ENCODE measurements at regions not wholly inside any gene's neighbourhood (a gene's known extent, or its start where the extent isn't known, plus 50 kb on each side); places are given as distances from the start of the nearest gene placed in this dataset.
A peak's percentile ranks its signal among the peaks of the same experiment; 100 is the strongest.
"Not testable (repeated sequence)": the region's sequence is repeated elsewhere in the genome, so short reads cannot be mapped to it uniquely, and the experiment has no call there.

DNA sequence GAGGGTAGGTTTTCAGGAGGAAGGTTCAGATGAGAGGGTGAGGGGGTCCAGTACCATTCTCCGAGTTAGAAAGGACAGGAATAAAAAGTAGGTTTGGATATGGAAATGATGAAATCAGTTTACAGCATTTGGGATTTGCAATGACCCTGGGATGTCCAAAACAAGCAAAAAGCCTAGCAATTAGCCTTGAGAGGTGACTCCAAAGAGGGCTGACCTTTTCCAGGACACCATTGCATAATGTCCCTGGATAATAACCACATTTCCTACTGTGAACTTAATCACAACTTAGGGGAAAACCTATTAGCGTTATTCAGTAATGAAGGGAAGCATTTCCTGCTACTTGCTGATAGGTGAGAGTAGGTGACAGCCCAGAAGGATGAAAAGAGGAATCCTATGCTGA is 101.4 kb upstream of the ARHGAP42 start:
- Histone ChIP-seq H3K9me3 (replicated peaks; ENCODE audit: low read length) (no peaks in the 10 kb centered on the region), H3K27me3 (ENCODE audit: control insufficient read depth, insufficient read depth, low read length) (peaks cover 9% of the 10 kb centered on the region), H3K4me1 (ENCODE audit: control insufficient read depth, insufficient read depth, low read length) (no peaks in the 10 kb centered on the region), H3K4me2 (ENCODE audit: low read length) (no peak overlapping the region), H3K4me3 (ENCODE audit: low read length) (no peak overlapping the region), H3K36me3 (ENCODE audit: insufficient read depth, low read length) (no peaks in the 10 kb centered on the region), H3K9ac (ENCODE audit: low read depth, low read length) (no peak overlapping the region)

DNA sequence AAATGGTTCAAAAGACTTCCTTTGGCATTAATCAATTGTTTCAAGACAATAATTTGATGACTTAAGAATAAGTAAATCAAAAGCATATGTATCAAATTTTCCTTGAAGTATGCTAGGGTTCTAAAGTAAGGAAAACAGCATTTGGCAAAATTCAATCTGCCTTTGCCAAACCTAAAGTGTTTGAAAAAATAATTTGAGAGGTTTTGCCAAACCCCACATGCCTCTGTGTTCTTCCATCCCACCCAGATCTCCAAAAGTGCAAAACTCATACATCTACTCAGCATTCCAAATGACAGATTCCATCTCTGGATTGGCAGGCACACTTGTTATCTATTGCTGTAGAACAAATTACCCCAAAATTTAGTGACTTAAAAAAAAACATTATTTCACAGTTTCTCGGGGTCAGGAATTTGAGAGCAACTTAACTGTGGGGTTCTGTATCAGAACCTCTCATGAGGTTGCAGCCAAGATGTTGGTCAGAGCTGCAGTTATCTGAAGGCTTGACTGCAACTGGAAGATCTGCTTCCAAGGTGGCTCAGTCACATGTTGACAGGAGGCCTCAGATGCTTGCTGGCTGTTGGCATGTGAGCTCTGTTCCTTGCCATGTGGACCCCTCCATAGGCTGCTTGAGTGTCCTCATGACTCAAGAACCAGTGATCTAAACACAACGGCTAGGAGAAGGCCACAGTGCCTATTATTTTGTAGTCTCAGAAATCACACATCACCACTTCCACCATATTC is 100.6 kb upstream of the ARHGAP42 start:
- no peak overlapping the region for H3K9ac ChIP-seq (ENCODE audit: low read depth, low read length)
- H3K4me2 ChIP-seq (ENCODE audit: low read length), result no peak overlapping the region
- H3K9me3 ChIP-seq (replicated peaks; ENCODE audit: low read length), result no peaks in the 10 kb centered on the region
- H3K36me3 ChIP-seq (ENCODE audit: insufficient read depth, low read length), result no peaks in the 10 kb centered on the region
- peaks cover 9% of the 10 kb centered on the region for H3K27me3 ChIP-seq (ENCODE audit: control insufficient read depth, insufficient read depth, low read length)
- H3K4me1 ChIP-seq (ENCODE audit: control insufficient read depth, insufficient read depth, low read length), result no peaks in the 10 kb centered on the region
- no peak overlapping the region for H3K4me3 ChIP-seq (ENCODE audit: low read length)

GRCh38 chr11:100592619-100593260 is 94.3 kb upstream of the ARHGAP42 start:
- Histone ChIP-seq H3K4me3 (ENCODE audit: low read length) (no peak overlapping the region), H3K4me2 (ENCODE audit: low read length) (no peak overlapping the region), H3K36me3 (ENCODE audit: insufficient read depth, low read length) (no peaks in the 10 kb centered on the region), H3K27me3 (ENCODE audit: control insufficient read depth, insufficient read depth, low read length) (peaks cover 9% of the 10 kb centered on the region), H3K9ac (ENCODE audit: low read depth, low read length) (no peak overlapping the region), H3K4me1 (ENCODE audit: control insufficient read depth, insufficient read depth, low read length) (no peaks in the 10 kb centered on the region), H3K9me3 (replicated peaks; ENCODE audit: low read length) (no peaks in the 10 kb centered on the region)

DNA sequence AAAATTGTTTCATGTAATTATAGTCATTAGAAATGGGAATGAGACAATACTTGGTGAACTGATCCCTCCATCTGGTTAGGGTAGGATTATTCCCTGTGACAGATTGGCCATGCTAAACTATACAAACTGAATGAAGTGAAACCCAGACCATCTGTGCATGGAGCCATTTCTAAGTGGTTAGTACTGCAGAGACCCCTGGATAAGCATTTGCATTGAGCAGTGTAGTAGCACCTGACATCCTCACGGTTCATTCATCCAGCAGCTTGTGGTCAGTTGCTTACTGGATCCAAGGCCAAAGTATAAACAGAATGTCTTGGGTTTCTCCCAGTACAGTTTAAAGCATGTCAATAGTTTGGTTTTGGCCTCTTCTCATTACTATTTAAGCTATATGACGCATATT is 93.8 kb upstream of the ARHGAP42 start:
- Histone ChIP-seq H3K4me2 (ENCODE audit: low read length) (no peak overlapping the region), H3K36me3 (ENCODE audit: insufficient read depth, low read length) (no peaks in the 10 kb centered on the region), H3K9me3 (replicated peaks; ENCODE audit: low read length) (no peaks in the 10 kb centered on the region), H3K27me3 (ENCODE audit: control insufficient read depth, insufficient read depth, low read length) (peaks cover 9% of the 10 kb centered on the region), H3K9ac (ENCODE audit: low read depth, low read length) (no peak overlapping the region), H3K4me1 (ENCODE audit: control insufficient read depth, insufficient read depth, low read length) (no peaks in the 10 kb centered on the region), H3K4me3 (ENCODE audit: low read length) (no peak overlapping the region)

GRCh38 chr11:100594320-100594719 is 92.8 kb upstream of the ARHGAP42 start:
- H3K4me3 ChIP-seq (ENCODE audit: low read length), result no peak overlapping the region
- H3K4me1 ChIP-seq (ENCODE audit: control insufficient read depth, insufficient read depth, low read length), result no peaks in the 10 kb centered on the region
- H3K4me2 ChIP-seq (ENCODE audit: low read length), result no peak overlapping the region
- no peak overlapping the region for H3K9ac ChIP-seq (ENCODE audit: low read depth, low read length)
- H3K9me3 ChIP-seq (replicated peaks; ENCODE audit: low read length), result no peaks in the 10 kb centered on the region
- peaks cover 9% of the 10 kb centered on the region for H3K27me3 ChIP-seq (ENCODE audit: control insufficient read depth, insufficient read depth, low read length)
- H3K36me3 ChIP-seq (ENCODE audit: insufficient read depth, low read length), result no peaks in the 10 kb centered on the region

DNA sequence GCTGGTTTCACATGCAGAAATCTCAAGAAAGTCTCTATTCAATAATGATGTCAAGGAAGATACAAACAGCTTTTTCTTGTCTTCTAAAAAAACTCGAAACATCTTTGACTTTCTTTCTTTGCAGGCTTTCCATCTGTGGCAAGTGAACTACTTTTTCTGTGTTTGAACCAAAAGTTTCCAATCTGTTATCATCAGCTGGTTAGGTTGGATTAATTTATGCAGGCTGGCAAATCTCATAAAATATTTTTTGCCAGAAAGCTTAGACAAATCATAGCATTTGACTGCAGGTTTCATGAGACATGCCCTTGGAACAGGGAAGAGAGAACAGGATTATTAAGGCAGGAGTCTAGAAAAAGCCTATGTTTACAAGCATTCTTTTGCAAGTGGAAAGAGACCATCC is 86.1 kb upstream of the ARHGAP42 start:
- no peaks in the 10 kb centered on the region for H3K4me1 ChIP-seq (ENCODE audit: control insufficient read depth, insufficient read depth, low read length)
- H3K27me3 ChIP-seq (ENCODE audit: control insufficient read depth, insufficient read depth, low read length), result no peaks in the 10 kb centered on the region
- no peaks in the 10 kb centered on the region for H3K9me3 ChIP-seq (replicated peaks; ENCODE audit: low read length)
- H3K36me3 ChIP-seq (ENCODE audit: insufficient read depth, low read length), result no peaks in the 10 kb centered on the region
- H3K4me3 ChIP-seq (ENCODE audit: low read length), result no peak overlapping the region
- no peak overlapping the region for H3K9ac ChIP-seq (ENCODE audit: low read depth, low read length)
- H3K4me2 ChIP-seq (ENCODE audit: low read length), result no peak overlapping the region

- H3K9ac ChIP-seq (ENCODE audit: low read depth, low read length), result no peak overlapping the region
- no peaks in the 10 kb centered on the region for H3K36me3 ChIP-seq (ENCODE audit: insufficient read depth, low read length)
- H3K27me3 ChIP-seq (ENCODE audit: control insufficient read depth, insufficient read depth, low read length), result no peaks in the 10 kb centered on the region
- no peak overlapping the region for H3K4me2 ChIP-seq (ENCODE audit: low read length)
- no peaks in the 10 kb centered on the region for H3K4me1 ChIP-seq (ENCODE audit: control insufficient read depth, insufficient read depth, low read length)
- no peaks in the 10 kb centered on the region for H3K9me3 ChIP-seq (replicated peaks; ENCODE audit: low read length)
- H3K4me3 ChIP-seq (ENCODE audit: low read length), result no peak overlapping the region
Measured at GRCh38 chr11:100602716-100603115, 84.4 kb upstream of the ARHGAP42 start.

GRCh38 chr11:100607761-100608160 is 79.3 kb upstream of the ARHGAP42 start:
- not testable (repeated sequence) for H3K36me3 ChIP-seq (ENCODE audit: insufficient read depth, low read length); H3K9me3 ChIP-seq (replicated peaks; ENCODE audit: low read length); H3K4me2 ChIP-seq (ENCODE audit: low read length); H3K27me3 ChIP-seq (ENCODE audit: control insufficient read depth, insufficient read depth, low read length); H3K4me1 ChIP-seq (ENCODE audit: control insufficient read depth, insufficient read depth, low read length); H3K9ac ChIP-seq (ENCODE audit: low read depth, low read length); H3K4me3 ChIP-seq (ENCODE audit: low read length)

GRCh38 chr11:100612766-100613165 is 74.3 kb upstream of the ARHGAP42 start:
- Histone ChIP-seq H3K4me1 (ENCODE audit: control insufficient read depth, insufficient read depth, low read length) (no peaks in the 10 kb centered on the region), H3K36me3 (ENCODE audit: insufficient read depth, low read length) (no peaks in the 10 kb centered on the region), H3K4me2 (ENCODE audit: low read length) (no peak overlapping the region), H3K4me3 (ENCODE audit: low read length) (no peak overlapping the region), H3K9me3 (replicated peaks; ENCODE audit: low read length) (no peaks in the 10 kb centered on the region), H3K9ac (ENCODE audit: low read depth, low read length) (no peak overlapping the region), H3K27me3 (ENCODE audit: control insufficient read depth, insufficient read depth, low read length) (no peaks in the 10 kb centered on the region)

GRCh38 chr11:100618914-100619313 is 68.2 kb upstream of the ARHGAP42 start:
- peaks cover 4% of the 10 kb centered on the region for H3K9me3 ChIP-seq (replicated peaks; ENCODE audit: low read length)
- H3K4me2 ChIP-seq (ENCODE audit: low read length), result no peak overlapping the region
- H3K27me3 ChIP-seq (ENCODE audit: control insufficient read depth, insufficient read depth, low read length), result no peaks in the 10 kb centered on the region
- H3K36me3 ChIP-seq (ENCODE audit: insufficient read depth, low read length), result no peaks in the 10 kb centered on the region
- no peak overlapping the region for H3K9ac ChIP-seq (ENCODE audit: low read depth, low read length)
- H3K4me3 ChIP-seq (ENCODE audit: low read length), result no peak overlapping the region
- peaks cover 10% of the 10 kb centered on the region for H3K4me1 ChIP-seq (ENCODE audit: control insufficient read depth, insufficient read depth, low read length)

DNA sequence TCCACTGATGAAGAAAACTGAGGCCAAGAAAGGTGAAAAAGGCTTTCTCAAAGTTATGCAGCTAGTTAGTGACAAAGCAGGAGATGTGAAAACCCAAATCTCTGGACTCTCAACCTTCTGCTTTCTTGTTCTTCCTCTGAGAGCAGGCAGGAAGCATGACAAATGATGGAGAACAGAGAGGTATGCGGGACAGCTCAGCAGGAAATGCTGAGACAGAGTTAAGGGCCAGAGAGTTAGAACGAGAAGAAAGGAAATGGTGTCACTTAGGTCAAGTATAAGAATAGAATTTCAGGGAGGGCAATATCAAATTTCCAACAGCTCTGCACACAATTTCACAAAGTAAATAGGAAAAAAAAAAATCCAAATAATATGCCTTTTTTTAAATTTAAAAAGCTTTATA is 67.6 kb upstream of the ARHGAP42 start:
- Histone ChIP-seq H3K9ac (ENCODE audit: low read depth, low read length) (no peak overlapping the region), H3K27me3 (ENCODE audit: control insufficient read depth, insufficient read depth, low read length) (no peaks in the 10 kb centered on the region), H3K4me2 (ENCODE audit: low read length) (peak overlapping the region; percentile 28), H3K4me1 (ENCODE audit: control insufficient read depth, insufficient read depth, low read length) (peaks cover 10% of the 10 kb centered on the region), H3K9me3 (replicated peaks; ENCODE audit: low read length) (peaks cover 4% of the 10 kb centered on the region), H3K36me3 (ENCODE audit: insufficient read depth, low read length) (no peaks in the 10 kb centered on the region), H3K4me3 (ENCODE audit: low read length) (no peak overlapping the region)

DNA sequence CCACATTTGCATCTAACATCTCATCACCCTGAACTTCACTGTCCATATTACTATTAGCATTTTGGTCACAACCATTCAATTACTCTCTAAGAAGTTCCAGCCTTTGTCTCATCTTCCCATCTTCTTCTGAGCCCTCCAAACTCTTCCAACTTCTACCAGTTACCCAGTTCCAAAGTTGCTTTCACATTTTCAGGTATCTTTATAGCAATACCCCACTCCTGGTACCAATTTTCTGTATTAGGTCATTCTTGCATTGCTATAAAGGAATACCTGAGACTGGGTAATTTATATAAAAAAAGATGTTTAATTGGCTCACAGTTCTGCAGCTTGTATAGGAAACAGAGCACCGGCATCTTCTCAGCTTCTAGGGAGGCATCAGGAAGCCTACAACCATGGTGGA is 64.7 kb upstream of the ARHGAP42 start:
- Histone ChIP-seq H3K27me3 (ENCODE audit: control insufficient read depth, insufficient read depth, low read length) (no peaks in the 10 kb centered on the region), H3K4me1 (ENCODE audit: control insufficient read depth, insufficient read depth, low read length) (peaks cover 10% of the 10 kb centered on the region), H3K9ac (ENCODE audit: low read depth, low read length) (no peak overlapping the region), H3K4me2 (ENCODE audit: low read length) (no peak overlapping the region), H3K4me3 (ENCODE audit: low read length) (no peak overlapping the region), H3K9me3 (replicated peaks; ENCODE audit: low read length) (peaks cover 4% of the 10 kb centered on the region), H3K36me3 (ENCODE audit: insufficient read depth, low read length) (no peaks in the 10 kb centered on the region)
